ENCODE measurements at regions not wholly inside any gene's neighbourhood (a gene's known extent, or its start where the extent isn't known, plus 50 kb on each side); places are given as distances from the start of the nearest gene placed in this dataset.

- no peak overlapping the region for H3K4me3 ChIP-seq (ENCODE audit: low read depth, low read length)
- DNase-seq (ENCODE audit: low read depth): no peak
- no peak for TF ChIP-seq CTCF (IDR thresholded peaks at IDR 0.05; ENCODE audit: low read depth, low read length, missing control alignments)
Observed at GRCh38 chr1:56286956-56287355, 292.4 kb downstream of the PLPP3 start.

- TF ChIP-seq CTCF (IDR thresholded peaks at IDR 0.05; ENCODE audit: low read depth, low read length, missing control alignments): no peak
- H3K4me3 ChIP-seq (ENCODE audit: low read depth, low read length): no peak overlapping the region
- no peak for DNase-seq (ENCODE audit: low read depth)
Observed at GRCh38 chr1:56286506-56286905, 292.9 kb downstream of the PLPP3 start.

- no peak overlapping the region for H3K4me3 ChIP-seq (ENCODE audit: low read depth, low read length)
- TF ChIP-seq CTCF (IDR thresholded peaks at IDR 0.05; ENCODE audit: low read depth, low read length, missing control alignments): no peak
- DNase-seq (ENCODE audit: low read depth): no peak
Observed at GRCh38 chr1:56285554-56286402, 293.6 kb downstream of the PLPP3 start.

- H3K4me3 ChIP-seq (ENCODE audit: low read depth, low read length): no peak overlapping the region
- no peak for TF ChIP-seq CTCF (IDR thresholded peaks at IDR 0.05; ENCODE audit: low read depth, low read length, missing control alignments)
- DNase-seq (ENCODE audit: low read depth): no peak
Observed at GRCh38 chr1:56284928-56285327, 294.4 kb downstream of the PLPP3 start.

- no peak overlapping the region for H3K4me3 ChIP-seq (ENCODE audit: low read depth, low read length)
- no peak for TF ChIP-seq CTCF (IDR thresholded peaks at IDR 0.05; ENCODE audit: low read depth, low read length, missing control alignments)
- DNase-seq (ENCODE audit: low read depth): no peak
Observed at GRCh38 chr1:56278061-56278460, 301.3 kb downstream of the PLPP3 start.

GRCh38 chr1:56268519-56269140 is 310.7 kb downstream of the PLPP3 start:
- DNase-seq (ENCODE audit: low read depth): no peak
- H3K4me3 ChIP-seq (ENCODE audit: low read depth, low read length): no peak overlapping the region
- TF ChIP-seq CTCF (IDR thresholded peaks at IDR 0.05; ENCODE audit: low read depth, low read length, missing control alignments): no peak

Measured in GM12864 (cell line).